ENCODE measurements at regions not wholly inside any gene's neighbourhood (a gene's known extent, or its start where the extent isn't known, plus 50 kb on each side); places are given as distances from the start of the nearest gene placed in this dataset.

DNA sequence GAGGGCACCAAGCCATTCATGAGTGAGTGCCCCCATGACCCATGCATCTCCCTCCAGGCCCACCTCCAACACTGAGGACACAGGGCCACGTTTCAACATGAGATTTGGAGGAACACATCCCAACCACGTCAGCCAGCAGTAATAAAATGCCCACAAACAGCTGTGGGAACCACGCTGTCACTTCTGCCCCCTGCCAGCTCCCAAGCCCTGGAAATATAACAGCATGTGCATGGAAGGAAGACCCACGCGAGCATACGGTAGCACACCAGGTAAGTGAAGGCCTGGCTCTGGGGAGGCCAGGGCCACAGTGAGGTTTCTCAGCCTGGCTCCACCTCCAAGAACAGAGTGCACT lies 168.9 kb upstream of the PFKP start:
- H3K27ac ChIP-seq (ENCODE audit: low read depth in 1 of 2, low read length in 2 of 2): no peak overlapping the region
- TF ChIP-seq EGR1 (IDR thresholded peaks at IDR 0.05; ENCODE audit: low read depth in 2 of 2): no peak
- TF ChIP-seq REST (IDR thresholded peaks at IDR 0.05): no peak
- no peak for TF ChIP-seq TAF1 (conservative IDR thresholded peaks at IDR 0.05)
- no peak for TF ChIP-seq MAX (IDR thresholded peaks at IDR 0.05)
- no peak for TF ChIP-seq ATF3 (IDR thresholded peaks at IDR 0.05)
- TF ChIP-seq RAD21 (IDR thresholded peaks at IDR 0.05): no peak
- no peak for TF ChIP-seq JUND (IDR thresholded peaks at IDR 0.05)
- TF ChIP-seq GABPA (IDR thresholded peaks at IDR 0.05 in 1 of 2, conservative IDR thresholded peaks at IDR 0.05 in 1 of 2): no peak
- TF ChIP-seq, protein P1, sequence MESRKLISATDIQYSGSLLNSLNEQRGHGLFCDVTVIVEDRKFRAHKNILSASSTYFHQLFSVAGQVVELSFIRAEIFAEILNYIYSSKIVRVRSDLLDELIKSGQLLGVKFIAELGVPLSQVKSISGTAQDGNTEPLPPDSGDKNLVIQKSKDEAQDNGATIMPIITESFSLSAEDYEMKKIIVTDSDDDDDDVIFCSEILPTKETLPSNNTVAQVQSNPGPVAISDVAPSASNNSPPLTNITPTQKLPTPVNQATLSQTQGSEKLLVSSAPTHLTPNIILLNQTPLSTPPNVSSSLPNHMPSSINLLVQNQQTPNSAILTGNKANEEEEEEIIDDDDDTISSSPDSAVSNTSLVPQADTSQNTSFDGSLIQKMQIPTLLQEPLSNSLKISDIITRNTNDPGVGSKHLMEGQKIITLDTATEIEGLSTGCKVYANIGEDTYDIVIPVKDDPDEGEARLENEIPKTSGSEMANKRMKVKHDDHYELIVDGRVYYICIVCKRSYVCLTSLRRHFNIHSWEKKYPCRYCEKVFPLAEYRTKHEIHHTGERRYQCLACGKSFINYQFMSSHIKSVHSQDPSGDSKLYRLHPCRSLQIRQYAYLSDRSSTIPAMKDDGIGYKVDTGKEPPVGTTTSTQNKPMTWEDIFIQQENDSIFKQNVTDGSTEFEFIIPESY (IDR thresholded peaks at IDR 0.05): no peak
- no peak for TF ChIP-seq FOXA1 (IDR thresholded peaks at IDR 0.05)
- TF ChIP-seq NR2F2 (IDR thresholded peaks at IDR 0.05): no peak
- TF ChIP-seq HNF4A (conservative IDR thresholded peaks at IDR 0.05): no peak
- TF ChIP-seq, protein P2, sequence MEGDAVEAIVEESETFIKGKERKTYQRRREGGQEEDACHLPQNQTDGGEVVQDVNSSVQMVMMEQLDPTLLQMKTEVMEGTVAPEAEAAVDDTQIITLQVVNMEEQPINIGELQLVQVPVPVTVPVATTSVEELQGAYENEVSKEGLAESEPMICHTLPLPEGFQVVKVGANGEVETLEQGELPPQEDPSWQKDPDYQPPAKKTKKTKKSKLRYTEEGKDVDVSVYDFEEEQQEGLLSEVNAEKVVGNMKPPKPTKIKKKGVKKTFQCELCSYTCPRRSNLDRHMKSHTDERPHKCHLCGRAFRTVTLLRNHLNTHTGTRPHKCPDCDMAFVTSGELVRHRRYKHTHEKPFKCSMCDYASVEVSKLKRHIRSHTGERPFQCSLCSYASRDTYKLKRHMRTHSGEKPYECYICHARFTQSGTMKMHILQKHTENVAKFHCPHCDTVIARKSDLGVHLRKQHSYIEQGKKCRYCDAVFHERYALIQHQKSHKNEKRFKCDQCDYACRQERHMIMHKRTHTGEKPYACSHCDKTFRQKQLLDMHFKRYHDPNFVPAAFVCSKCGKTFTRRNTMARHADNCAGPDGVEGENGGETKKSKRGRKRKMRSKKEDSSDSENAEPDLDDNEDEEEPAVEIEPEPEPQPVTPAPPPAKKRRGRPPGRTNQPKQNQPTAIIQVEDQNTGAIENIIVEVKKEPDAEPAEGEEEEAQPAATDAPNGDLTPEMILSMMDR (IDR thresholded peaks at IDR 0.05; ENCODE audit: low read depth, low read length, missing input control): no peak
- TF ChIP-seq YY1 (IDR thresholded peaks at IDR 0.05): no peak
- no peak for TF ChIP-seq SP1 (IDR thresholded peaks at IDR 0.05)
- 82% methylated on average over 6 of the region's 6 CpGs for WGBS
- no peak overlapping the region for H3K4me3 ChIP-seq (ENCODE audit: low read depth in 1 of 3, low read length in 3 of 3)
- no peaks in the 10 kb centered on the region for H3K4me1 ChIP-seq (ENCODE audit: control insufficient read depth in 4 of 4, insufficient read depth in 4 of 4, low read length in 3 of 4)
- peaks cover 0 to 8% (median 0%) of the 10 kb centered on the region in 4 donors for H3K27me3 ChIP-seq (ENCODE audit: control insufficient read depth in 4 of 4, insufficient read depth in 4 of 4, low read length in 3 of 4)
- no peaks in the 10 kb centered on the region for H3K9me3 ChIP-seq (ENCODE audit: control insufficient read depth in 4 of 4, low read length in 3 of 4)
- DNase-seq (ENCODE audit: low spot score): no peak
- H3K36me3 ChIP-seq (ENCODE audit: control insufficient read depth in 4 of 4, insufficient read depth in 3 of 4, low read depth in 1 of 4, low read length in 3 of 4): no peaks in the 10 kb centered on the region
- no peak overlapping the region for H3K9ac ChIP-seq (ENCODE audit: low read depth in 1 of 2, low read length in 2 of 2)
